WTC11 (cell line): ENCODE measurements at regions not wholly inside any gene's neighbourhood (a gene's known extent, or its start where the extent isn't known, plus 50 kb on each side); places are given as distances from the start of the nearest gene placed in this dataset.

Experiments
- ATAC-seq: fragments of 200-7000 bp; cut with Tn5 transposase; 2 replicates; pipeline ENCODE4 v1.10.0; 2021; ENCODE audit warnings: mild to moderate bottlenecking, moderate library complexity
- CTCF ChIA-PET: fragments of 300-600 bp; sonication (Branson Sonifier 250); formaldehyde crosslinking; loops from one replicate; lab custom pipeline; 2021; ENCODE audit warnings: antibody characterized with exemption; lab: Charles Lee
- POLR2A ChIA-PET: fragments of 350-600 bp; sonication (Branson Sonifier 250); formaldehyde crosslinking; loops from one replicate; lab custom pipeline; 2021; ENCODE audit warnings: antibody characterized with exemption; lab: Charles Lee
- DNase-seq: peaks from one replicate; pipeline ENCODE4 v3.0.0; 2021; ENCODE audit warnings: low spot score
- H3K27ac Mint-ChIP-seq: 2 replicates; pipeline ENCODE4 v1.8.0; 2021; ENCODE audit warnings: mixed read lengths
- H3K27me3 Mint-ChIP-seq: 2 replicates; pipeline ENCODE4 v1.8.0; 2021; ENCODE audit warnings: low read depth, mild to moderate bottlenecking, moderate library complexity, mixed read lengths
- H3K36me3 Mint-ChIP-seq: 2 replicates; pipeline ENCODE4 v1.8.0; 2021; ENCODE audit warnings: mixed read lengths
- H3K4me1 Mint-ChIP-seq: 2 replicates; pipeline ENCODE4 v1.8.0; 2022; ENCODE audit warnings: mixed read lengths
- H3K4me3 Mint-ChIP-seq: 2 replicates; pipeline ENCODE4 v1.8.0; 2021; ENCODE audit warnings: mild to moderate bottlenecking, moderate library complexity, mixed read lengths
- H3K9me3 Mint-ChIP-seq: 2 replicates; pipeline ENCODE4 v1.8.0; 2021; ENCODE audit warnings: mixed read lengths
- ATF1 ChIP-seq: sonication (generic); formaldehyde crosslinking; IDR thresholded peaks from 2 replicates; pipeline ENCODE4 v1.8.1; 2023; ENCODE audit warnings: mild to moderate bottlenecking, moderate library complexity, missing genetic modification reagents
- FOXJ3 ChIP-seq: sonication (generic); formaldehyde crosslinking; IDR thresholded peaks from 2 replicates; pipeline ENCODE4 v1.9.0; 2021; ENCODE audit warnings: missing genetic modification reagents, mild to moderate bottlenecking, borderline replicate concordance
- FOXK1 ChIP-seq: sonication (generic); formaldehyde crosslinking; IDR thresholded peaks from 2 replicates; pipeline ENCODE4 v1.8.0; 2022; ENCODE audit warnings: mild to moderate bottlenecking, moderate library complexity, missing genetic modification reagents
- HMGA2 ChIP-seq: fragments of 250-450 bp; sonication (Bioruptor Pico); IDR thresholded peaks from 2 replicates; pipeline ENCODE4 v1.4.0; 2021; ENCODE audit warnings: mild to moderate bottlenecking, moderate library complexity
- SOX15 ChIP-seq: fragments of 250-450 bp; sonication (Bioruptor Pico); IDR thresholded peaks from 2 replicates; pipeline ENCODE4 v1.9.0; 2021; ENCODE audit warnings: mild to moderate bottlenecking
- TEAD1 ChIP-seq: sonication (generic); formaldehyde crosslinking; IDR thresholded peaks from 2 replicates; pipeline ENCODE4 v1.8.0; 2022; ENCODE audit warnings: mild to moderate bottlenecking, missing genetic modification reagents
- ZNF232 ChIP-seq: sonication (generic); formaldehyde crosslinking; IDR thresholded peaks from 2 replicates; pipeline ENCODE4 v1.8.0; 2022; ENCODE audit warnings: mild to moderate bottlenecking, missing genetic modification reagents
- ZNF263 ChIP-seq: sonication (generic); formaldehyde crosslinking; IDR thresholded peaks from 2 replicates; pipeline ENCODE4 v1.8.1; 2022; ENCODE audit warnings: low read depth, mild to moderate bottlenecking, moderate library complexity, missing genetic modification reagents
- TF ChIP-seq, protein P1 (sequence below): sonication (generic); formaldehyde crosslinking; IDR thresholded peaks from 2 replicates; pipeline ENCODE4 v1.8.0; 2022; ENCODE audit warnings: mild to moderate bottlenecking, missing genetic modification reagents
- TF ChIP-seq, protein P2 (sequence below): sonication (generic); formaldehyde crosslinking; conservative IDR thresholded peaks from 2 replicates; pipeline ENCODE4 v1.8.1; 2023; ENCODE audit warnings: mild to moderate bottlenecking, low read depth, missing genetic modification reagents, moderate library complexity
- TF ChIP-seq, protein P3 (sequence below): fragments of 250-450 bp; sonication (Bioruptor Pico); IDR thresholded peaks from 2 replicates; pipeline ENCODE4 v2.1.2; 2022; ENCODE audit warnings: mild to moderate bottlenecking, moderate library complexity
- TF ChIP-seq, protein P4 (sequence below): fragments of 250-450 bp; sonication (Bioruptor Pico); IDR thresholded peaks from 2 replicates; pipeline ENCODE4 v1.9.0; 2021; ENCODE audit warnings: mild to moderate bottlenecking, borderline replicate concordance
- TF ChIP-seq, protein P5 (sequence below): sonication (generic); formaldehyde crosslinking; IDR thresholded peaks from 2 replicates; pipeline ENCODE4 v1.8.0; 2023; ENCODE audit warnings: missing genetic modification reagents
- TF ChIP-seq, protein P6 (sequence below): sonication (generic); formaldehyde crosslinking; IDR thresholded peaks from 2 replicates; pipeline ENCODE4 v1.8.1; 2022; ENCODE audit warnings: low read depth, mild to moderate bottlenecking, moderate library complexity, missing genetic modification reagents, borderline replicate concordance
- TF ChIP-seq, protein P7 (sequence below): sonication (generic); formaldehyde crosslinking; conservative IDR thresholded peaks from 2 replicates; pipeline ENCODE4 v1.8.1; 2022; ENCODE audit warnings: mild to moderate bottlenecking, missing genetic modification reagents
- TF ChIP-seq, protein P8 (sequence below): sonication (generic); formaldehyde crosslinking; IDR thresholded peaks from 2 replicates; pipeline ENCODE4 v1.8.1; 2023; ENCODE audit warnings: mild to moderate bottlenecking, missing genetic modification reagents, borderline replicate concordance
- TF ChIP-seq, protein P9 (sequence below): sonication (generic); formaldehyde crosslinking; IDR thresholded peaks from 2 replicates; pipeline ENCODE4 v1.8.1; 2022; ENCODE audit warnings: low read depth, missing genetic modification reagents, borderline replicate concordance

DNA sequence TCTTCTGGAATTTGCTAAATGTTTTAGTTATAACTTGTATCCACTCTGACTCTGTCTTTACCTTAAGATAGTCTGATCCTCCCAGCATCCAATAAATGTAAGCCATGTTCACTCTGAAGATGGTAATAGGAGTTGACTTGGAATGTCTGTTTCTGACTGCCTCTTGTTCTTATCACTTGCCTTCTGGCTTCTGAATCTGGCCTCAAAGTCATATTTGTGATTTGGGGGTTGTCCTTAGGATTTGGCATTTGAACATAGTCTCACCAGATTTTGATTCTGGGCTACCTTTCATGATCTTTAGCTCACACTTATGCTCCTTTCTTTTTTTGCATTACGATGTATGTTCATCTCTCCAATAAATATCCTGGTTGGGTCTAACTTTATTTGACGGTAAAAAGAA lies 247.0 kb downstream of the SH2D4B start:
- CTCF ChIA-PET = no interaction called here
- 0 out of 2 replicates have a peak, but pooled peaks cover 8% of the 10 kb centered on the region for H3K9me3 Mint-ChIP-seq
- POLR2A ChIA-PET = no interaction called here
- H3K4me1 Mint-ChIP-seq = no peaks in the 10 kb centered on the region
- no peak overlapping the region for H3K4me3 Mint-ChIP-seq
- ATAC-seq (no peak), DNase-seq (no peak)
- H3K27ac Mint-ChIP-seq = no peak overlapping the region
- H3K27me3 Mint-ChIP-seq = no peaks in the 10 kb centered on the region
- no peaks in the 10 kb centered on the region for H3K36me3 Mint-ChIP-seq
- TF ChIP-seq FOXK1 (CRISPR knock-in tag) (no peak), ZNF263 (no peak), SOX15 (CRISPR knock-in tag) (no peak), HMGA2 (CRISPR knock-in tag) (no peak), TEAD1 (CRISPR knock-in tag) (no peak), ATF1 (CRISPR knock-in tag) (no peak), FOXJ3 (CRISPR knock-in tag) (no peak), ZNF232 (CRISPR knock-in tag) (no peak)
- TF ChIP-seq, protein P1, sequence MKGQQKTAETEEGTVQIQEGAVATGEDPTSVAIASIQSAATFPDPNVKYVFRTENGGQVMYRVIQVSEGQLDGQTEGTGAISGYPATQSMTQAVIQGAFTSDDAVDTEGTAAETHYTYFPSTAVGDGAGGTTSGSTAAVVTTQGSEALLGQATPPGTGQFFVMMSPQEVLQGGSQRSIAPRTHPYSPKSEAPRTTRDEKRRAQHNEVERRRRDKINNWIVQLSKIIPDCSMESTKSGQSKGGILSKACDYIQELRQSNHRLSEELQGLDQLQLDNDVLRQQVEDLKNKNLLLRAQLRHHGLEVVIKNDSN = no peak
- TF ChIP-seq, protein P2, sequence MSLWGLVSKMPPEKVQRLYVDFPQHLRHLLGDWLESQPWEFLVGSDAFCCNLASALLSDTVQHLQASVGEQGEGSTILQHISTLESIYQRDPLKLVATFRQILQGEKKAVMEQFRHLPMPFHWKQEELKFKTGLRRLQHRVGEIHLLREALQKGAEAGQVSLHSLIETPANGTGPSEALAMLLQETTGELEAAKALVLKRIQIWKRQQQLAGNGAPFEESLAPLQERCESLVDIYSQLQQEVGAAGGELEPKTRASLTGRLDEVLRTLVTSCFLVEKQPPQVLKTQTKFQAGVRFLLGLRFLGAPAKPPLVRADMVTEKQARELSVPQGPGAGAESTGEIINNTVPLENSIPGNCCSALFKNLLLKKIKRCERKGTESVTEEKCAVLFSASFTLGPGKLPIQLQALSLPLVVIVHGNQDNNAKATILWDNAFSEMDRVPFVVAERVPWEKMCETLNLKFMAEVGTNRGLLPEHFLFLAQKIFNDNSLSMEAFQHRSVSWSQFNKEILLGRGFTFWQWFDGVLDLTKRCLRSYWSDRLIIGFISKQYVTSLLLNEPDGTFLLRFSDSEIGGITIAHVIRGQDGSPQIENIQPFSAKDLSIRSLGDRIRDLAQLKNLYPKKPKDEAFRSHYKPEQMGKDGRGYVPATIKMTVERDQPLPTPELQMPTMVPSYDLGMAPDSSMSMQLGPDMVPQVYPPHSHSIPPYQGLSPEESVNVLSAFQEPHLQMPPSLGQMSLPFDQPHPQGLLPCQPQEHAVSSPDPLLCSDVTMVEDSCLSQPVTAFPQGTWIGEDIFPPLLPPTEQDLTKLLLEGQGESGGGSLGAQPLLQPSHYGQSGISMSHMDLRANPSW = no peak
- TF ChIP-seq, protein P3, sequence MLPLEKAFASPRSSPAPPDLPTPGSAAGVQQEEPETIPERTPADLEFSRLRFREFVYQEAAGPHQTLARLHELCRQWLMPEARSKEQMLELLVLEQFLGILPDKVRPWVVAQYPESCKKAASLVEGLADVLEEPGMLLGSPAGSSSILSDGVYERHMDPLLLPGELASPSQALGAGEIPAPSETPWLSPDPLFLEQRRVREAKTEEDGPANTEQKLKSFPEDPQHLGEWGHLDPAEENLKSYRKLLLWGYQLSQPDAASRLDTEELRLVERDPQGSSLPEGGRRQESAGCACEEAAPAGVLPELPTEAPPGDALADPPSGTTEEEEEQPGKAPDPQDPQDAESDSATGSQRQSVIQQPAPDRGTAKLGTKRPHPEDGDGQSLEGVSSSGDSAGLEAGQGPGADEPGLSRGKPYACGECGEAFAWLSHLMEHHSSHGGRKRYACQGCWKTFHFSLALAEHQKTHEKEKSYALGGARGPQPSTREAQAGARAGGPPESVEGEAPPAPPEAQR (CRISPR knock-in tag) = no peak
- TF ChIP-seq, protein P4, sequence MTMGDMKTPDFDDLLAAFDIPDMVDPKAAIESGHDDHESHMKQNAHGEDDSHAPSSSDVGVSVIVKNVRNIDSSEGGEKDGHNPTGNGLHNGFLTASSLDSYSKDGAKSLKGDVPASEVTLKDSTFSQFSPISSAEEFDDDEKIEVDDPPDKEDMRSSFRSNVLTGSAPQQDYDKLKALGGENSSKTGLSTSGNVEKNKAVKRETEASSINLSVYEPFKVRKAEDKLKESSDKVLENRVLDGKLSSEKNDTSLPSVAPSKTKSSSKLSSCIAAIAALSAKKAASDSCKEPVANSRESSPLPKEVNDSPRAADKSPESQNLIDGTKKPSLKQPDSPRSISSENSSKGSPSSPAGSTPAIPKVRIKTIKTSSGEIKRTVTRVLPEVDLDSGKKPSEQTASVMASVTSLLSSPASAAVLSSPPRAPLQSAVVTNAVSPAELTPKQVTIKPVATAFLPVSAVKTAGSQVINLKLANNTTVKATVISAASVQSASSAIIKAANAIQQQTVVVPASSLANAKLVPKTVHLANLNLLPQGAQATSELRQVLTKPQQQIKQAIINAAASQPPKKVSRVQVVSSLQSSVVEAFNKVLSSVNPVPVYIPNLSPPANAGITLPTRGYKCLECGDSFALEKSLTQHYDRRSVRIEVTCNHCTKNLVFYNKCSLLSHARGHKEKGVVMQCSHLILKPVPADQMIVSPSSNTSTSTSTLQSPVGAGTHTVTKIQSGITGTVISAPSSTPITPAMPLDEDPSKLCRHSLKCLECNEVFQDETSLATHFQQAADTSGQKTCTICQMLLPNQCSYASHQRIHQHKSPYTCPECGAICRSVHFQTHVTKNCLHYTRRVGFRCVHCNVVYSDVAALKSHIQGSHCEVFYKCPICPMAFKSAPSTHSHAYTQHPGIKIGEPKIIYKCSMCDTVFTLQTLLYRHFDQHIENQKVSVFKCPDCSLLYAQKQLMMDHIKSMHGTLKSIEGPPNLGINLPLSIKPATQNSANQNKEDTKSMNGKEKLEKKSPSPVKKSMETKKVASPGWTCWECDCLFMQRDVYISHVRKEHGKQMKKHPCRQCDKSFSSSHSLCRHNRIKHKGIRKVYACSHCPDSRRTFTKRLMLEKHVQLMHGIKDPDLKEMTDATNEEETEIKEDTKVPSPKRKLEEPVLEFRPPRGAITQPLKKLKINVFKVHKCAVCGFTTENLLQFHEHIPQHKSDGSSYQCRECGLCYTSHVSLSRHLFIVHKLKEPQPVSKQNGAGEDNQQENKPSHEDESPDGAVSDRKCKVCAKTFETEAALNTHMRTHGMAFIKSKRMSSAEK (CRISPR knock-in tag) = no peak
- TF ChIP-seq, protein P5, sequence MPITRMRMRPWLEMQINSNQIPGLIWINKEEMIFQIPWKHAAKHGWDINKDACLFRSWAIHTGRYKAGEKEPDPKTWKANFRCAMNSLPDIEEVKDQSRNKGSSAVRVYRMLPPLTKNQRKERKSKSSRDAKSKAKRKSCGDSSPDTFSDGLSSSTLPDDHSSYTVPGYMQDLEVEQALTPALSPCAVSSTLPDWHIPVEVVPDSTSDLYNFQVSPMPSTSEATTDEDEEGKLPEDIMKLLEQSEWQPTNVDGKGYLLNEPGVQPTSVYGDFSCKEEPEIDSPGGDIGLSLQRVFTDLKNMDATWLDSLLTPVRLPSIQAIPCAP (CRISPR knock-in tag) = no peak
- TF ChIP-seq, protein P6, sequence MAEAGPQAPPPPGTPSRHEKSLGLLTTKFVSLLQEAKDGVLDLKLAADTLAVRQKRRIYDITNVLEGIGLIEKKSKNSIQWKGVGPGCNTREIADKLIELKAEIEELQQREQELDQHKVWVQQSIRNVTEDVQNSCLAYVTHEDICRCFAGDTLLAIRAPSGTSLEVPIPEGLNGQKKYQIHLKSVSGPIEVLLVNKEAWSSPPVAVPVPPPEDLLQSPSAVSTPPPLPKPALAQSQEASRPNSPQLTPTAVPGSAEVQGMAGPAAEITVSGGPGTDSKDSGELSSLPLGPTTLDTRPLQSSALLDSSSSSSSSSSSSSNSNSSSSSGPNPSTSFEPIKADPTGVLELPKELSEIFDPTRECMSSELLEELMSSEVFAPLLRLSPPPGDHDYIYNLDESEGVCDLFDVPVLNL (CRISPR knock-in tag) = no peak
- TF ChIP-seq, protein P7, sequence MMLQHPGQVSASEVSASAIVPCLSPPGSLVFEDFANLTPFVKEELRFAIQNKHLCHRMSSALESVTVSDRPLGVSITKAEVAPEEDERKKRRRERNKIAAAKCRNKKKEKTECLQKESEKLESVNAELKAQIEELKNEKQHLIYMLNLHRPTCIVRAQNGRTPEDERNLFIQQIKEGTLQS (CRISPR knock-in tag) = no peak
- TF ChIP-seq, protein P8, sequence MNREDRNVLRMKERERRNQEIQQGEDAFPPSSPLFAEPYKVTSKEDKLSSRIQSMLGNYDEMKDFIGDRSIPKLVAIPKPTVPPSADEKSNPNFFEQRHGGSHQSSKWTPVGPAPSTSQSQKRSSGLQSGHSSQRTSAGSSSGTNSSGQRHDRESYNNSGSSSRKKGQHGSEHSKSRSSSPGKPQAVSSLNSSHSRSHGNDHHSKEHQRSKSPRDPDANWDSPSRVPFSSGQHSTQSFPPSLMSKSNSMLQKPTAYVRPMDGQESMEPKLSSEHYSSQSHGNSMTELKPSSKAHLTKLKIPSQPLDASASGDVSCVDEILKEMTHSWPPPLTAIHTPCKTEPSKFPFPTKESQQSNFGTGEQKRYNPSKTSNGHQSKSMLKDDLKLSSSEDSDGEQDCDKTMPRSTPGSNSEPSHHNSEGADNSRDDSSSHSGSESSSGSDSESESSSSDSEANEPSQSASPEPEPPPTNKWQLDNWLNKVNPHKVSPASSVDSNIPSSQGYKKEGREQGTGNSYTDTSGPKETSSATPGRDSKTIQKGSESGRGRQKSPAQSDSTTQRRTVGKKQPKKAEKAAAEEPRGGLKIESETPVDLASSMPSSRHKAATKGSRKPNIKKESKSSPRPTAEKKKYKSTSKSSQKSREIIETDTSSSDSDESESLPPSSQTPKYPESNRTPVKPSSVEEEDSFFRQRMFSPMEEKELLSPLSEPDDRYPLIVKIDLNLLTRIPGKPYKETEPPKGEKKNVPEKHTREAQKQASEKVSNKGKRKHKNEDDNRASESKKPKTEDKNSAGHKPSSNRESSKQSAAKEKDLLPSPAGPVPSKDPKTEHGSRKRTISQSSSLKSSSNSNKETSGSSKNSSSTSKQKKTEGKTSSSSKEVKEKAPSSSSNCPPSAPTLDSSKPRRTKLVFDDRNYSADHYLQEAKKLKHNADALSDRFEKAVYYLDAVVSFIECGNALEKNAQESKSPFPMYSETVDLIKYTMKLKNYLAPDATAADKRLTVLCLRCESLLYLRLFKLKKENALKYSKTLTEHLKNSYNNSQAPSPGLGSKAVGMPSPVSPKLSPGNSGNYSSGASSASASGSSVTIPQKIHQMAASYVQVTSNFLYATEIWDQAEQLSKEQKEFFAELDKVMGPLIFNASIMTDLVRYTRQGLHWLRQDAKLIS = no peak
- TF ChIP-seq, protein P9, sequence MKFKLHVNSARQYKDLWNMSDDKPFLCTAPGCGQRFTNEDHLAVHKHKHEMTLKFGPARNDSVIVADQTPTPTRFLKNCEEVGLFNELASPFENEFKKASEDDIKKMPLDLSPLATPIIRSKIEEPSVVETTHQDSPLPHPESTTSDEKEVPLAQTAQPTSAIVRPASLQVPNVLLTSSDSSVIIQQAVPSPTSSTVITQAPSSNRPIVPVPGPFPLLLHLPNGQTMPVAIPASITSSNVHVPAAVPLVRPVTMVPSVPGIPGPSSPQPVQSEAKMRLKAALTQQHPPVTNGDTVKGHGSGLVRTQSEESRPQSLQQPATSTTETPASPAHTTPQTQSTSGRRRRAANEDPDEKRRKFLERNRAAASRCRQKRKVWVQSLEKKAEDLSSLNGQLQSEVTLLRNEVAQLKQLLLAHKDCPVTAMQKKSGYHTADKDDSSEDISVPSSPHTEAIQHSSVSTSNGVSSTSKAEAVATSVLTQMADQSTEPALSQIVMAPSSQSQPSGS (CRISPR knock-in tag) = no peak
